ENCODE measurements at regions not wholly inside any gene's neighbourhood (a gene's known extent, or its start where the extent isn't known, plus 50 kb on each side); places are given as distances from the start of the nearest gene placed in this dataset.
A peak's percentile ranks its signal among the peaks of the same experiment; 100 is the strongest.

GRCh38 chr15:89421219-89421618 is 75.2 kb downstream of the RHCG start:
- DNase-seq (ENCODE audit: low read depth): no peak
- H3K4me3 ChIP-seq (ENCODE audit: low read length): no peak overlapping the region
- TF ChIP-seq CTCF (conservative IDR thresholded peaks at IDR 0.05; ENCODE audit: low read length): no peak

GRCh38 chr15:89419370-89419984 is 76.9 kb downstream of the RHCG start:
- no peak for DNase-seq (ENCODE audit: low read depth)
- H3K4me3 ChIP-seq (ENCODE audit: low read length): no peak overlapping the region
- TF ChIP-seq CTCF (conservative IDR thresholded peaks at IDR 0.05; ENCODE audit: low read length): no peak

GRCh38 chr15:89417206-89417725 is 79.1 kb downstream of the RHCG start:
- H3K4me3 ChIP-seq (ENCODE audit: low read length): no peak overlapping the region

GRCh38 chr15:89416339-89417183 is 79.8 kb downstream of the RHCG start:
- peak; percentile 32 for DNase-seq (ENCODE audit: low read depth)
- H3K4me3 ChIP-seq (ENCODE audit: low read length): no peak overlapping the region
- peak; percentile 68 for TF ChIP-seq CTCF (conservative IDR thresholded peaks at IDR 0.05; ENCODE audit: low read length)

More at GRCh38 chr15:89417206-89417725, 79.1 kb downstream of the RHCG start:
- DNase-seq (ENCODE audit: low read depth): no peak
- TF ChIP-seq CTCF (conservative IDR thresholded peaks at IDR 0.05; ENCODE audit: low read length): no peak

GRCh38 chr15:89414571-89414970 is 79.9 kb upstream of the POLG start:
- no peak overlapping the region for H3K4me3 ChIP-seq (ENCODE audit: low read length)
- no peak for TF ChIP-seq CTCF (conservative IDR thresholded peaks at IDR 0.05; ENCODE audit: low read length)
- no peak for DNase-seq (ENCODE audit: low read depth)

GRCh38 chr15:89413877-89414276 is 79.3 kb upstream of the POLG start:
- TF ChIP-seq CTCF (conservative IDR thresholded peaks at IDR 0.05; ENCODE audit: low read length): no peak
- H3K4me3 ChIP-seq (ENCODE audit: low read length): no peak overlapping the region
- no peak for DNase-seq (ENCODE audit: low read depth)

All from AG10803 (cell line).